Peyer's patch (tissue), 4 donors: ENCODE measurements at regions not wholly inside any gene's neighbourhood (a gene's known extent, or its start where the extent isn't known, plus 50 kb on each side); places are given as distances from the start of the nearest gene placed in this dataset.
"Not testable (repeated sequence)": the region's sequence is repeated elsewhere in the genome, so short reads cannot be mapped to it uniquely, and the experiment has no call there.

Source experiments
- CTCF ChIP-seq, 6 experiments: fragments of 450-650 bp in 4 of 6; fragments of 200-600 bp in 2 of 6; sonication (generic) in 1 of 6; IDR thresholded peaks; one replicate each; pipeline ENCODE4 v1.5.1; 2017 to 2019; ENCODE audit warnings: antibody characterized with exemption in 6 of 6, mild to moderate bottlenecking in 3 of 6, moderate library complexity in 1 of 6
- POLR2A ChIP-seq, 2 donors: fragments of 450-650 bp; IDR thresholded peaks; one replicate each; pipeline ENCODE4 v1.5.1; 2017; ENCODE audit warnings: antibody characterized with exemption in 2 of 2, mild to moderate bottlenecking in 2 of 2, moderate library complexity in 2 of 2

GRCh38 chr2:91873416-91873815 is 2997.8 kb upstream of the TEKT4 start:
- not testable (repeated sequence) for TF ChIP-seq POLR2A, CTCF (IDR thresholded peaks at IDR 0.05)
